ENCODE measurements at regions not wholly inside any gene's neighbourhood (a gene's known extent, or its start where the extent isn't known, plus 50 kb on each side); places are given as distances from the start of the nearest gene placed in this dataset.
A peak's percentile ranks its signal among the peaks of the same experiment; 100 is the strongest.

DNA sequence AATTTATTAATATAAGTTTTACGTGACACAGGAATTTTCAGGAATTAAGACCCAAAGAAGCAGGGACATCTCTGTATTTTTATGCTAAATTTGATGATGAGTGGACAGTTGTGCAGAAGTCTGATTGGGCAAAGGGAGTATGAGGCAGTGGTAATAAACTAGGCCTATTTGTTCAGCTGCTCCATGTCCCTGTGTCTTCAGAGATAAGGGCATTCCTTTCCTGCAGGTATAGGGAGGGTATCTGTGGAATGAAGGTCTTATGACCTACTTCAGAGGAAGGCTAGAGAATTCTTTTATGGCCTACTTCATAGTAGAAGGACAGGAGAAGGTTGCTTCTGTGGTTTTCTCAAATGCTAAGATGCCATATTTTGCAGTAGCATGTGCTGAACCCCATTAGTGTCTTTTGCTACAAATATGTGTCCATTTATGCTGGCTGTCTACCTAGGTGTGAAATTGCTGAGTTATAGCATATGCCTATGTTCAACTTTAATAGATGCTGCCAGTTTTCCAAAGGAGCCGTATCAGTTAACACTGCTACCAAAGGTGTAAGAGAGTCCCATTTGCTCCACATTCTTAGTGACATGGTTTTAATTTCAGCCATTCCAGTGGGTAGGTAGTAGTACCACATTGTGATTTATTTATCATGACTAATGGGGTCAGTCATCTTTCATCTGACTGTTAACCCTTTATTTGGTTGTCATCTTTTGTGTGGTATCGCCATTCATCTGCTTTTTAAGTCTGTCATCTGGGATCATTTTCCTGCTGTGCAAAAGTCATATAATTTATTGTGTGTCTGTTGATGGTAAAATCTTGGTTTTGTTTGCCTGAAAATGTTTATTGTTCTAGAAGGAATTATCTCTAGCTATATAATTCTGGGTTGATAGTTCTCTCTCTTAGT, 410.7 kb upstream of the RGS6 start:
- DNase-seq = no peak

DNA sequence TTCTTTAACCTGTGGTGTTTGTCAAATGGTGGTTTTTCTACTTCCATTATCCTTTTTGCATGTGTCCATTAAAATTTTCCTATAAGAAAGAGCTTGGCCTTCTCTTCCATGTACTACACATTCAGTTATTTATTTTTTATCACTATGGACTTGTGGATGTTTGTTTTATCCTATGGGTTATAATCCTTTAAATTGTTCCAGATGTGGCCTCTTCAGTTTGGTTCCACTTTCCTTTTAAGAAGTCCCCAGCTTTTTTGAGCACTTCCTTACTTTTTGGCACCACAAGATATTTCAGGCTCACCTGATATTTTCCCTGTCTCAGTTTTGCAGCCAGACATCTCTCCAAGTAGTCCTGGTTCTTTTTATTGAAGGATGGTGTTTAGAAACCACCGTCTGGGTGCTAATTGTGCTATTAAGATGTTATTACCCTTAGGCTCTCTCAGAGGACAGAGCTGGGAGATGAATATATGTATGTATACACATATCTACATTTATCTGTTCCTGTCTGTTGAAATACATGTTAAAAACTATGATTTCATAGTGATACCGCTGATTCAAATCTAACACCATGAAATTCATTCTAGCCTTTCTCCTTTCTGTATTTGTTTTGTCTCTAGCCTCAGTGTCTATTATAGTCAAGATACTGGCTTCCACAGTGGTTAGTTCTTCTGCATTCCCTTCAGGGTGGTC, 408.5 kb upstream of the RGS6 start:
- no peak for DNase-seq

DNA sequence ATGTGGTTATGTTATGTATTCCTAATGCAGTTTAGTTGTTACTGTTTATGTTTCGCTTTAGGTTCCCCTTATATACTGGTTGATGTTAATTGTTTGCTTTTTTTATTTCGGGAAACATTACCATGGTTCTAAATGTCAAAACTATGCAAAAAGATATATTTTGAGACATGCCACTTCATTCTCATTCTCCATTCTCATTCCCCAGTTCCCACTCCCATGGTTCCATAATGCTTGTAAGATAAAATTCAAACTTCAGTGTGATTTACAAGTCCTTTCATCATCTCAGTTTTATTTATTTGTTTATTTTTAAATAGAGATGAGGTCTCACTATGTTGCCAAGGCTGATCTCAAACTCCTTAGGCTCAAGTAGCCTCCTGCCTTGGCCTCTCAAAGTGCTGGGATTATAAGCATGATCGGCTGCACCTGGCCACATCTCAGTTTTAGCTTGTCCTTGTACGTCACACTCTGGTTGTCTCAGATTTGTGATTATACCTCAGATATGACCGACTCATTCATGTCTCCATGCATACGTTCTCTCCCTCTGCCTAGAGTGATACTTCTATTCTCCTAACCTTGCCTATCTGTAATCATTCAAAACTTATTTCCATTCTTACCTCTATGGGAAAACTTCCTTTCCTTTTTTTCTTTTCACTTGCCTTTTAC, 407.8 kb upstream of the RGS6 start:
- no peak for DNase-seq

DNA sequence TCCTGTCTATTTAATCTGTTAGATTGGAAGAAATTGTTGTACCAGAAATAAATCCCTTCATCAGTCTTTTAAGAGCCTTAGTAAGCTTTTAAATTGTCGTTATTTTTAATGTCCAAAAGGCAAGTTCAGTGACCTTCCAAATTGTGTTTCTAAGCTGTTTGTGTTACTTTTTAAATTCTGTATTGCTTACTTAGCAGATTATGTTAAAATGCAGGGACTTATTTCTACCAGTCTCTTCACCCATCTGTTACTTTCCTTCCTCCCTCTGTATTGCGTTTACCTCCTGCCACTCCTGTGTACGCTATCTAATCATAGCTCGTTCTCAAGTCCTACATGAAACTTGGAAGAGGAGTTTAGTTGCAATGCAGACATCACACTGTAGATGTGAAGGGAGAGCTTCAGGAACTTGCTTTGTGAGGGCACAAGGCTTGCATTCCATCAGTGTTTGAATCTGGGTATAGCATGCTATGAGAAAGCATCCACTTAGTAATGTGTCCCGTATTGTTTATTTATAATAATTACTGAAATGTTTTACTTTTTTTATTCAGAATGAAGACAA, 406.5 kb upstream of the RGS6 start:
- DNase-seq = peak; percentile 16

DNA sequence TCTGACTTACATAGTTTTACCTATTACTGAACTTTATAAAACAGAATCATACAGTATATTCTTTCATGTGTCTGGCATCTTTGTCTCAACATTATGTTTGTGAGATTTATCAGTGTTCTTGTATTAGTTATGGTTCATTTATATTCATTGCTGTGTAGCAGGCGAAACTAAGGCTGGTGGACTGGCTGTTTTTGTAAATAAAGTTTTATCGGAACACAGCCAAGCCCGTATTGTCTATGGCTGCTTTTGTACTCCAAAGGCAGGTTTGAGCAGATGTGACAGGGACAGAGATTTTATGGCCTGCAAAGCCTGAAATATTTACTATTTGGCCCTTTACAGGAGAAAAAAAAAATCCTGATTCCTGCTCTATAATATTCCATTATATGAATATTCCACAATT, 405.8 kb upstream of the RGS6 start:
- DNase-seq = no peak

DNA sequence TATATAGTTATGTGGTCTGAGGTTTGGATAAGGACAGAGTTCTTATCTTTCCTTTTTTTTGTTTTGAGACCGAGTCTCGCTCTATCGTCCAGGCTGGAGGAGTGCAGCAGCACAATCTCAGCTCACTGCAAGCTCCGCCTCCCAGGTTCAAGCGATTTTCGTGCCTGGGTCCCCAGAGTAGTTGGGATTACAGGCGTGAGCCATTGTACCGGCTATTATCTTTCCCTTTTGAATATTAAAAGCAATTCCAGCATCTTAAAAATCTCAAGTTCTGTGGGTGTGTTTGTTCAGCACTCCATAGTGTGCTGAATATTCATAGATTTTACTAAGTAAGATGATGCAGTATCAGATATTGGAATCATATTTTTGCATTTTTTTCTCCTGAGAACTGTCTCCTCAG, 404.4 kb upstream of the RGS6 start:
- DNase-seq = no peak

DNA sequence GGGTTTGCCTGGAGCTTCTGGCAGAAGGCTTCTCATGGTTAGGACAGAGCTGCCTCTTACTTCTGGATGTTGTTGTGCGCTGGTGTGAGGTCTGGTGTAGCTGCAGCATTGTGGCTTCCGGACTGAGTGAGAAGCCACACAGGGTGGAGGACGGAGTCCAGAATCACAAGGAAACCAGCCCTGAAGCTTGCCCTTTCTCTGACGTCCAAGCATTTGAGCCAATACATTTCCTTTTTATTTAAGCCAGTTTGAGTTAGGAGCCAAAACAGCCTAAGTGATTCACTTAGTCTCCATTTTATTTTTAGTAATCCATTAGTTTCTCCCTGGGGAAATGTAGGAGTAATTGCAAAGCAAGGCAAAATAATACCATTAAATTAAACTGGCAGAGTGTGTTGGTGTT, 402.4 kb upstream of the RGS6 start:
- no peak for DNase-seq

DNA sequence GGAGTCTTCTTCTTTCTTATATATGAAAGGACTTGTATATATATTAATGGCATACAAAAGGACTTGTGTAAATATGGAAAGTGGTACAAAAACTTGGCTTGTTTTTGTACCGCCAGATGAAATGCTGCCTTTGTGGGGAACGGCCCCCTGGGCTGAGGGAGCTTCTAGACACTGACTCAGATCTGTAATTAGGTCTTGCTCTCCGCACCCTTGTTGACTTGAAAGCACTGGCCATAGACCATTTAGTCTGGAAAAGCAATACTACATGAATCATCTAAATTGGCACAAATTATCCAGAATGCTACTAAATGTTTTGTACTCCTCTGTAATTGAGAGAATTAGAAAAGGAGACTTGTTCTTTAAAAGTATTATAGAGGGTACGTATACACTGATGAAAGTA, 399.9 kb upstream of the RGS6 start:
- no peak for DNase-seq

DNA sequence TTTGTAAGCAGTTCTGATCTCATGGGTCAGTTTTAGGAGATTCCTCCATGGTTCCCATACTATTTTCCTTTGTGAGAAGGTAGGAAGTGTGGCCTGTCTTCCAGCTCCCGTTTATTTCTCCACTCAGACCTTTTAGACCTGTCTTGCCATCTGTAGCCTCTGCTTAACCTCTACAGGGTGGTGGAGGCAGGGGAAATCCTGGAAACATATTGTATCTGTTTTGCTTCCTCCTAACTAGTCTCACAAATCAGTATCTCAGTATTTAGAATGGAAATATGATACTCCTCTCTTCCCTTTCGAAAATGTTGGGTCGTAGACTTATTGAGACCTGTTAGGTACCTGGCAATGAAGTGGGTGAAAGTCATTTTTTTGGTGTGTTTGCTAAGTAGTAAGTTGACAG, 399.4 kb upstream of the RGS6 start:
- DNase-seq = peak; percentile 45

DNA sequence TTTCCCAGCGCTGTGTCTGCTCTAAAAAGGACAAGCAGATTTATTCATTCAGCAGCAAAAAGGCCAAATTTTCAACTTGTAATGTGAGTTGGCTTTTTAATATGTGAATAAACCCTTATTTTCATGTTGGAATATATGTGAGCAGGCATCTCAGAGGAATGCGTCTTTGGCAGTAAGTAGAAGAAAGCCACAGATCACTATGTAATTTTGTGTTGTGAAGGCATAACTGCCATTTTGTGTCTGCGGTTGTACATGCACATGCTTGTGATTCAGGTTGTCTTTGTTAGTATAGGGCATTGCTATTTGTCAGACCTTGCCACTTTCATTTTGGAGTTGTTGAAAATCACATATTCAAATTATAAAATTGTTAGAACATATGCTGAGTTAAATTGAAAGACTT, 398.8 kb upstream of the RGS6 start:
- no peak for DNase-seq

DNA sequence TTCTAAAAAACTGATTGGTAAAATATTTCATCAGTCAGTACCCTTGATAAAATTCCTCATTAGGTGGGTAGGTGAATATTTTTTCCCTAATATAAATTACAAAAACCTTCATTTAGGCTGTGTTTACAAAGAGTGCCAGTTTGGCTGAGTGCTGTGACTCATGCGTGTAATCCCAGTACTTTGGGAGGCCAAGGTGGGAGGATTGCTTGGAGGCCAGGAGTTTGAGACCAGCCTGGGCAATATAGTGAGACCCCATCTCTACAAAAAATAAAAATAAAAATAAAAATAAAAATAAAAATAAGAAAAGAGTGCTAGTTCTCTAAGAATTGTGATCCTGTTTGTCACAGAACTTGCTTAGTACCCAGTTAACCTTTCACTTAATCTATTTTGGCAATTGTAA, 398.4 kb upstream of the RGS6 start:
- DNase-seq = no peak

DNA sequence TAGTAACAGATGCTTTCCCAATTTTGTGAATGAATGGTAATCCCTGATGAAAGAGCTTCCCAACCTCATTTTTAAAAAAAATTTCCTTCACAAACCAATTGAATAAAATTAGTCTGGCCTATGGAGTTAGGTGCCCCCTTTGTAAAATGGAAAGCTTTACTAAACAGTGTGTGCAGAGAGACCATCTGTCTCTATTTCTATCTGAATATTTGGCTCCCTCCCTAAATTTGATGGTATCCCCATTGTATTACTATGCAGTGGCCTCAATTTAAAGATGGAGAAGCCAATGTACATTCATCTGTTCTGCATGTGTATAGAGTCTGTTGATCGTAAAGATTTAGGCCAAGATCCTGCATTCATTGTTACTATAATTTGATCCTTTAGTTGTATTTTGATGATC, 397.7 kb upstream of the RGS6 start:
- DNase-seq = peak; percentile 33

DNA sequence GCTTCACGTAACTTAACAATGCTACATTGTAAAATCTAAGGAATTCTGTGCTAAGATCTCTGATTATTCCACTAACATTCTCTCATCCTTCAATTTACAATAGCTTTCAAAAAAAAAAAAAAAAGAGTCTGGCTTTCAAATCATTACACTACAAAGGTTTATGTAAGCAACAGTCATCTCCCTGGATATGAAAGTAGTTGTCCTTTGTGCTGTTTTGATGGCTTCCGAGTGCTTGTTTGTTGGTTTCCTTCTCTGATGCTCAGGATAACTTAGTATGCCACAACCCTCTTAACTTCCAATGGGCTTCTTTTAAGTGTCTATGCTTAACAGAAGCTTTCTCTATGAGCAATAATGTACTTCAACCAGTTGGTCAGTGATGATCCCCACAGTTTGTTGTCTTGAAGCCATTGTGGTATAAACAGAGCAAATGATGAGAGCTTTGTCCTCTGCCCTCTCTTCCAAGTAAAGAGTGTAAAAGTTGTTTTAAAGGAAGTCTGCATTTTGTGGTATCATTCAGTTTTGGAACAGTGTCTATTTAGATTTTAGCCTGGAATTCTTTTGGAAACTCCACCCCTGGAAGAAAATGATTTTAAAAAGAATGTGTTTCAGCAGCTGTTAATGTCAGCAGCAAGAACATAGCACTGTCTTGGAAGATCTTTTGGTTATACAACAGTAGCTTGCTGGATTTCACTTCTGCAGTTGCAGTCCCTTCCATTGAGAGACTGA, 396.1 kb upstream of the RGS6 start:
- no peak for DNase-seq

DNA sequence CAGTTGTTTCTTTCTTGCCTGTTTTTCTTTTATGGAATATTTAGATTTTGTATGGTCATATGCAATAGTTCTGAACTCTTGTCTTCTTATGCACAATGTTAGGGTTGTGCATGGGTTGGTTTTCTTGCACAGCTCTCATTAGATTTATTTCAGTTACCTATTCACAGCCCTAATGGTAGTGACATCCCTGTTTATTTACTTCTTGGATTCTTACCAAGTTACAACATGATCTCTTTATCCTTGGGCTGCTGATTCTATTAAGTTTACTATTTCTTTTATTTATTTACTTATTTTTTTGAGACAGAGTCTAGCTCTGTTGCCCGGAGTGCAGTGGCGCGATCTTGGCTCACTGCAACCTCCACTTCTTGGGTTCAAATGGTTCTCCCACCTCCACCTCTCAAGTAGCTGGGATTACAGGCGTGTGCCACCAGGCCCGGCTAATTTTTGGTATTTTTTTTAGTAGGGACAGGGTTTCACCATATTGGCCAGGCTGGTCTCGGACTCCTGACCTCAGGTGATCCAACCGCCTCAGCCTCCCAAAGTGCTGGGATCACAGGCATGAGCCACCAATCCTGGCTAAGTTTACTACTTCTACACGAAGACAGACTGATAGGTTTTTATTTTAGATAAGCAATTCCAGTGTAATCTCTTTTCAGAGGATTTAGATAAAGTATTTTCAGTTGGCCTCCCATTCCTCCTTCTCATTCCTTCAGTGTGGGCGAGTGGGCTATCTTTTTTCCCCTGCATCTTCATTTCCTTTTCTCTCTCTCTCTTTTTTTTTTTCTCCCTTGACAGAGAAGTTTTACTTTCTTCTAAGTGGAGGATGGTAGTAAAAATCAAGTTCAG, 395.1 kb upstream of the RGS6 start:
- DNase-seq = no peak

DNA sequence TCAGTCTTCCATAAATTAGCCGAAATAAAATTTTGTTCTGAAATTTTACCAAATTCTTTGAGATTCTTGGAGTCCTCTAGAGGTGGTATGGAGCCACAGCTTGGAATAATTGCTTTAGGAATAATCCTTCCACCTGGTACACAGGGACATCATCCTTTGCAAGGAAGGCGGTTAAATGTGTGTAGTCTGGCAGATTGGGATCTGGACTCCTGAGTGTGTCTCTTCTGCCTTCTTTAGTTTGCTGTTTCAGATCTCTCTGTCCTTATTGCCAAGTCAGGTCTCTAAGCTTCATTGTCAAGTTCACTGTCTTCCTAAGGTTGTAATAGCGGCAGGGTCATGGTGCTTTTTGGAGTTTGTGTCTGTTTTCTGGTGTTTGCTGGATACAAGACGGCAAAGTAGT, 393.9 kb upstream of the RGS6 start:
- no peak for DNase-seq

DNA sequence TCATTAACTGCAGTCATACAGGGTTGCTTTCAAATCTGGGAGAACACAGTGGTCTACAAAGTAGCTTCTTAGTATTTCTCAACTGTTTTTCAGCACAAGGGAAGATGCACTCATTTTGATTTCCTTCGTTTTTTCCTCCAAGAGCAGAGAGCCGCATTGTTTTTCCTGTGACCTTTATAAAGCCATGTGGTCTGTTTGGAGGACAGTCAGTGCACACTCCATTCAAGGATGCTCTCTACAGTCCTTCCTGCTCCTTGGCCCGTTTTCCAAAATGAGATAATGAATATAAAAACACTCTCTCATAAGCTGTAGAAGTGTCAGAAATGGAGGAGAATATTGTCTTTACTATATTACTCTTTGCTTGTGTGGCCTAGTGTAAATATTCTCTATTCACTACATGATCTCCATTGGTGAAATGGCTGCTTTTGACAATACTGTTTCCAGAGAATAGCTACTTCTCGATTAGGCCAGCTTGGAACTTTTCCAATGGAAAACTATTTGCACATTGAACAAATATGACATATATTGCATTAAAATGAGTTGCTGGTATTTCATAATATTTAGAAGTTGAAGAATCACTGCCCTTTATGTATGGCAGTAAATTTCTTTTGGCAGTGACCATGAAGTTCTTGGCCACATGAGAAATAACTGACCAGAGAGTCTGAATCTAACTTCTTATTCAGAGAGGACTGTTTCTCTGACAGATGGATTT, 393.1 kb upstream of the RGS6 start:
- DNase-seq = no peak

DNA sequence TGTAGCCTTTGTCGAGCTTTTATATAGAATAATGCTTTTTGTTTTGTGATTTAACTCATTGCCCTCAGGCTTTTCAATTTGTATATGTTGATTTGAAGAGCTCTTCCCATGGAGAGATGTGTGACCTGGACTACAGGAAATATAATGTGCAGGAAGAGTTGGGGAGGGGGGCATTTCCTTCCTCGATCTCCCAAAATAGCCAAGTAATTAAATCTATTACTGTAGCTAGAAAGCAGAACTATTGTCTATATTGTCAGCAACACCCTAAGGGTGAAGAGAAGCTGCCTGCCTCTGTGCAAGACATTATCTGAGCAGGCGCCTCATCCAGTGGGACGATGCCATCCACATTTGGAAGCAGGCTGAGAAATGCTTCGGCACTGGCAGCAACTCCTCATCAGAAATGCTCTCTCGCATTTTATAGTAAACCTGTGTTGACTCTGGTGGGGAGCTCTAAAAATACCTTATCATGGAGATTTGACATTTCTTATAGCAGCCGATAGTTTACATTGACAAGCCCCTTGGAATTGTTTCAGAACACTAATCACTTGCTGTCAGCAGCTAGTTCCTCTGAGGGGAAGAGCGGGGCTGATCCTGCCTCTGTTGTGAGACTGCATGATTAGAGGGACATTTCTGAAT, 392.5 kb upstream of the RGS6 start:
- no peak for DNase-seq

DNA sequence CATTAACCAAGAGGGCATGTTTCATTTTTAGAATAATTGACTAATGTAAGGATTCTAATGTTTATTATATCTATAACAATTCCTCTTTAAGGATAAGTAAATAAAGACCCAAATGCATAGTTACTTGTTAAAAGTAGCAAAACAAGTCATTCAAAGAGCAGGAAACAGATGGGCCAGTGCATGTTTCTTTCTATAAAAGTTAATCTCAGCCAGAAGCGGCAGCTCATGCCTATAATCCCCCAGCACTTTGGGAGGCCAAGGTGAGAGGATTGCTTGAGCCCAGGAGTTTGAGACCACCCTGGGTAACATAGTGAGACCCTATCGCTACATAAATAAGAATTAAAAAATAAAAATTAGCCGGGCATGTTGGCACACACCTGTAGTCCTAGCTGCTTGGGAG, 391.0 kb upstream of the RGS6 start:
- no peak for DNase-seq

DNA sequence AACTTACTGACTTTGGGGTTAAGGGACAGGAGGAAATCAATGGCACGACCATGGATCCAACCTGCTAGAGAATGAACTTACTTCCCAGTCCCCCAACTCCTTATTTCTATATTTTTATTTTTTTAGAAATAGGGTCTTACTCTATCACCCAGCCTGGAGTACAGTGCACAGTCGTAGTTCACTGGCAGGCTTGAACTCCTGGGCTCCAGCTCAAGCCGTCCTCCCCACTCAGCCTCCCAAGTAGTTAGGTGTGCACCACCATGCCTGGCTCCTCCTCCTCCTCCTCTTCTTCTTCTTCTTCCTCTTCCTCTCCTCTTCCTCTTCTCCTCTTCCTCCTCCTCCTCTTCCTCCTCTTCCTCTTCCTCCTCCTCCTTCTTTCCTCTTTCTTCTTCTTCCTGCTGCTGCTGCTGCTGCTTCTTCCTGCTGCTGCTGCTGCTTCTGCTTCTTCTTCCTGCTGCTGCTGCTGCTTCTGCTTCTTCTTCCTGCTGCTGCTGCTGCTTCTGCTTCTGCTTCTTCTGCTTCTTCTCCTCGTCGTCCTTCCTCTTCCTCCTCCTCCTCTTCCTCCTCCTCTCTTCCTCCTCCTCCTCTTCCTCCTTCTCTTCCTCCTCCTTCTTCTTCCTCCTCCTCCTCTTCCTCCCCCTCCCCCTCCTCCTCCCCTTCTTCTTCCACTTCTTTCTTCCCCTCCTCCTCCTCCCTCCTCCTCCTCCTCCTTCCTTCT, 390.1 kb upstream of the RGS6 start:
- DNase-seq = no peak

DNA sequence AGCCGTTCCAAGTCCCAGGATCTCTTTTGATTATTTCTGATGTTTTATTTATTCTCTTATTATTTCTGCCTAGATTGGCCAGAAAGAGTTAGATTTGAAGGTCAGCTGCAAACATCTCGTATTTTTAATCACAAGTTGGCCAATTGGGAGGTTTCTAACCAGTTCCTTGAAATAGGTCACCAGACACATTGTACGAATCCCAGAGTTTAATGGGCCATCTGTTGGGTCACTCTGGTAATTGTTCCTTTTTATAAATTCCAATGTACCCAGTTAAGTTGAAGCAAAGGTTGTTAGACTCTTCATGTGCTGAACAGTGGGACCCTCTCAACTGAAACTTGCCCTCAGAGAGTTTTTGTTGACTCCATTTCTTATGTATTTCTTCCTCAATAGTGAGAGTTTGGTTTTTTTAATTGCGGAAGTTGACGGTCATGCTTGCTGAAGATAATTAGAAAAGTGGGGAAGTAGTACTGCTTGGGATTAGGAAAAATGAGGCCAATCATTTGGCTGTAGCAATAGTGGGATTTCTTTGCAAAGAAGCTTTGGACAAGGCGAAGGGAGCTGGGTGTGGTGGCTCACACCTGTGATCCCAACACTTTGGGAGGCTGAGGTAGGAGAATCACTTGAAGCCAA, 382.7 kb upstream of the RGS6 start:
- DNase-seq = no peak
